ENCODE measurements at regions not wholly inside any gene's neighbourhood (a gene's known extent, or its start where the extent isn't known, plus 50 kb on each side); places are given as distances from the start of the nearest gene placed in this dataset.

DNA sequence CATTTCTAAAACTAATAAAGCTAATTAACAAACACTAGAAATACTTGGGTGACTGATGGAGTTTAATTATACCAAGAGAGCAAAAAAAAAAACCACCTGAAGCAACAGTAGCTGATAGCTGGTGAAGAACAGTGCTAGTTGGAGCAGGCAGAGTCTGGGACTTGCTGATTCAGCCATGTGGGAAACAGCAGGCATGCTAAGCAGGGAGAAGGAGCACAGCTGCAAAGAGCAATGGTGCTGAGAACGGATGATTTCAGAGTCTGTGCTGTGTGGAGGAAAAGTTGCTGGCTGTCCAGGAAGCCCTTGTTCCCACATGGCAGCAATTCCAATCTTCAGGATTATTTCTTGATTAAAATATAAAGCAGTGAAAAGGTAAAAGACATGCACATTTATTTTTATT is 68.8 kb downstream of the NPY1R start:
- Histone ChIP-seq H3K36me3 (ENCODE audit: control insufficient read depth in 1 of 2, insufficient read depth in 2 of 2, low read length in 2 of 2) (no peaks in the 10 kb centered on the region), H3K9me2 (ENCODE audit: insufficient read depth) (no peaks in the 10 kb centered on the region), H3K9ac (ENCODE audit: low read length) (no peak overlapping the region), H4K20me1 (ENCODE audit: insufficient read depth) (no peaks in the 10 kb centered on the region), H3K27ac (ENCODE audit: low read depth, low read length) (no peak overlapping the region), H3K79me2 (ENCODE audit: insufficient read depth, low read length) (no peaks in the 10 kb centered on the region), H3K9me3 (ENCODE audit: control insufficient read depth in 1 of 2, insufficient read depth in 1 of 2, low read depth in 1 of 2, low read length in 2 of 2) (no peaks in the 10 kb centered on the region), H3K4me1 (ENCODE audit: control insufficient read depth in 1 of 2, insufficient read depth in 2 of 2, low read length in 2 of 2) (no peaks in the 10 kb centered on the region), H3K4me2 (ENCODE audit: low read length) (no peak overlapping the region), H3K27me3 (ENCODE audit: insufficient read depth, low read length) (no peaks in the 10 kb centered on the region), H3K4me3 (replicated peaks in 1 of 2; ENCODE audit: low read depth in 1 of 2, low read length in 2 of 2) (no peak overlapping the region), H2AFZ (ENCODE audit: low read depth, low read length, poor library complexity, severe bottlenecking) (no peak overlapping the region)
- ATAC-seq (no peak), DNase-seq (ENCODE audit: low read depth, low spot score) (no peak)
- TF ChIP-seq JUND (IDR thresholded peaks at IDR 0.05) (no peak), SRF (IDR thresholded peaks at IDR 0.05; ENCODE audit: low read depth) (no peak), RAD21 (IDR thresholded peaks at IDR 0.05; ENCODE audit: low read depth) (no peak), ZFX (IDR thresholded peaks at IDR 0.05) (no peak), TCF7L2 (IDR thresholded peaks at IDR 0.05; ENCODE audit: borderline replicate concordance, extremely low read depth, insufficient read depth, insufficient read length) (no peak), EGR1 (IDR thresholded peaks at IDR 0.05; ENCODE audit: low read depth) (no peak), EZH2phosphoT487 (IDR thresholded peaks at IDR 0.05; ENCODE audit: borderline replicate concordance) (no peak), FOSL1 (IDR thresholded peaks at IDR 0.05; ENCODE audit: low read depth) (no peak), CEBPB (IDR thresholded peaks at IDR 0.05; ENCODE audit: low read depth) (no peak)
- TF ChIP-seq, protein P1, sequence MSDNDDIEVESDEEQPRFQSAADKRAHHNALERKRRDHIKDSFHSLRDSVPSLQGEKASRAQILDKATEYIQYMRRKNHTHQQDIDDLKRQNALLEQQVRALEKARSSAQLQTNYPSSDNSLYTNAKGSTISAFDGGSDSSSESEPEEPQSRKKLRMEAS (IDR thresholded peaks at IDR 0.05) = no peak
- intact Hi-C loops (cut with micrococcal nuclease) = no loop called here
- CTCF ChIA-PET = no interaction called here
- POLR2A ChIA-PET = no interaction called here
- BruUV-seq (replicated peaks) = no TSS peak
- RAD21 ChIA-PET (ENCODE audit: low non-redundant PET in 1 of 2, low total read pairs in 2 of 2, uncharacterized antibody in 2 of 2, unreplicated experiment in 2 of 2) = interaction anchor here in 1 of 2 experiments (0.6 kb wide), 1 partner anchor 200 kb away, joined by 5 read pairs; no protein-coding TSS in a partner anchor

DNA sequence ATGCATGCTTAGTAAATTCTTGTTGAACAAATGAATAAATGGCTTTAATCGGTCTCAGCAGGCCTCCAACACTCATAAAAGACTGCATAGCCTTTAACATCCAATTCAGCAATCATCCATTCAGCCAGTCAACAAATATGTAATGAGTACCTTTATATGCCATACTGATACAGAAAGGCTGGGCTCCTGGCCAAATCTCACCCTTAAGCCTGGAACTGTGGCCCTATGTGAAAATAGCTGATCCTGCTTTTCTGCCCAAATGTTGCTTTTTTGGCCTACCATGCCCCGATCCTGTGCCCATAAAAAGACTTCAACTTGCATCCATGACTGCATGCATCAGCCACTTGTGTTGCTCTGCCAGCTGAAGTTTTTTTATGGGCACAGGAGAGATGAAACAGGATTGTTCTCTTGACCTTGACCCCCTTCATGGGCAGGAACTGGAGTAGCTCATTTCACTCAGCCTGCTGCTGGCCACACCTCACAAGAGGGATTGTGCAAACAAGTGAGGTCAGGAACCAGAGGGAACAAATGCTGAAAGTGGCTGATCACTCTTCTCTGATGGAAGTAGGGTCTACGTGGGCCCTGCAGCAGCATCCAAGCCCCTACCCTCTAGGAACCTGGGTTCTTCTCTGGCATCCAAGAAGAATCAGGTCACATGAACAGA is 75.6 kb downstream of the NPY1R start:
- BruUV-seq (replicated peaks) = no TSS peak
- ATAC-seq (no peak), DNase-seq (ENCODE audit: low read depth, low spot score) (no peak)
- no peak overlapping the region for H3K9ac ChIP-seq (ENCODE audit: low read length)
- H3K4me1 ChIP-seq (ENCODE audit: control insufficient read depth in 1 of 2, insufficient read depth in 2 of 2, low read length in 2 of 2) = no peaks in the 10 kb centered on the region
- no peak overlapping the region for H2AFZ ChIP-seq (ENCODE audit: low read depth, low read length, poor library complexity, severe bottlenecking)
- no peaks in the 10 kb centered on the region for H4K20me1 ChIP-seq (ENCODE audit: insufficient read depth)
- RAD21 ChIA-PET (ENCODE audit: low non-redundant PET in 1 of 2, low total read pairs in 2 of 2, uncharacterized antibody in 2 of 2, unreplicated experiment in 2 of 2) = no interaction called here
- intact Hi-C loops (cut with micrococcal nuclease) = no loop called here
- H3K9me2 ChIP-seq (ENCODE audit: insufficient read depth) = no peaks in the 10 kb centered on the region
- CTCF ChIA-PET = no interaction called here
- no peaks in the 10 kb centered on the region for H3K36me3 ChIP-seq (ENCODE audit: control insufficient read depth in 1 of 2, insufficient read depth in 2 of 2, low read length in 2 of 2)
- H3K4me3 ChIP-seq (replicated peaks in 1 of 2; ENCODE audit: low read depth in 1 of 2, low read length in 2 of 2) = no peak overlapping the region
- no peaks in the 10 kb centered on the region for H3K27me3 ChIP-seq (ENCODE audit: insufficient read depth, low read length)
- no peak overlapping the region for H3K27ac ChIP-seq (ENCODE audit: low read depth, low read length)
- no peak overlapping the region for H3K4me2 ChIP-seq (ENCODE audit: low read length)
- POLR2A ChIA-PET = no interaction called here
- no peaks in the 10 kb centered on the region for H3K9me3 ChIP-seq (ENCODE audit: control insufficient read depth in 1 of 2, insufficient read depth in 1 of 2, low read depth in 1 of 2, low read length in 2 of 2)
- no peaks in the 10 kb centered on the region for H3K79me2 ChIP-seq (ENCODE audit: insufficient read depth, low read length)
- TF ChIP-seq ZFX (IDR thresholded peaks at IDR 0.05) (no peak), ELF1 (IDR thresholded peaks at IDR 0.05; ENCODE audit: borderline replicate concordance, low read depth) (no peak), SIN3A (IDR thresholded peaks at IDR 0.05; ENCODE audit: low read depth) (no peak), POLR2A (IDR thresholded peaks at IDR 0.05; ENCODE audit: borderline replicate concordance, extremely low read depth, insufficient read depth, insufficient read length) (no peak), EZH2 (IDR thresholded peaks at IDR 0.05) (no peak), JUND (IDR thresholded peaks at IDR 0.05) (no peak), TCF7L2 (IDR thresholded peaks at IDR 0.05; ENCODE audit: borderline replicate concordance, extremely low read depth, insufficient read depth, insufficient read length) (no peak), SP1 (IDR thresholded peaks at IDR 0.05; ENCODE audit: low read depth) (no peak), ZNF274 (IDR thresholded peaks at IDR 0.05; ENCODE audit: low read depth, low read length) (no peak), SRF (IDR thresholded peaks at IDR 0.05; ENCODE audit: low read depth) (no peak)
- TF ChIP-seq, protein P1 (IDR thresholded peaks at IDR 0.05) = no peak
- TF ChIP-seq, protein P2, sequence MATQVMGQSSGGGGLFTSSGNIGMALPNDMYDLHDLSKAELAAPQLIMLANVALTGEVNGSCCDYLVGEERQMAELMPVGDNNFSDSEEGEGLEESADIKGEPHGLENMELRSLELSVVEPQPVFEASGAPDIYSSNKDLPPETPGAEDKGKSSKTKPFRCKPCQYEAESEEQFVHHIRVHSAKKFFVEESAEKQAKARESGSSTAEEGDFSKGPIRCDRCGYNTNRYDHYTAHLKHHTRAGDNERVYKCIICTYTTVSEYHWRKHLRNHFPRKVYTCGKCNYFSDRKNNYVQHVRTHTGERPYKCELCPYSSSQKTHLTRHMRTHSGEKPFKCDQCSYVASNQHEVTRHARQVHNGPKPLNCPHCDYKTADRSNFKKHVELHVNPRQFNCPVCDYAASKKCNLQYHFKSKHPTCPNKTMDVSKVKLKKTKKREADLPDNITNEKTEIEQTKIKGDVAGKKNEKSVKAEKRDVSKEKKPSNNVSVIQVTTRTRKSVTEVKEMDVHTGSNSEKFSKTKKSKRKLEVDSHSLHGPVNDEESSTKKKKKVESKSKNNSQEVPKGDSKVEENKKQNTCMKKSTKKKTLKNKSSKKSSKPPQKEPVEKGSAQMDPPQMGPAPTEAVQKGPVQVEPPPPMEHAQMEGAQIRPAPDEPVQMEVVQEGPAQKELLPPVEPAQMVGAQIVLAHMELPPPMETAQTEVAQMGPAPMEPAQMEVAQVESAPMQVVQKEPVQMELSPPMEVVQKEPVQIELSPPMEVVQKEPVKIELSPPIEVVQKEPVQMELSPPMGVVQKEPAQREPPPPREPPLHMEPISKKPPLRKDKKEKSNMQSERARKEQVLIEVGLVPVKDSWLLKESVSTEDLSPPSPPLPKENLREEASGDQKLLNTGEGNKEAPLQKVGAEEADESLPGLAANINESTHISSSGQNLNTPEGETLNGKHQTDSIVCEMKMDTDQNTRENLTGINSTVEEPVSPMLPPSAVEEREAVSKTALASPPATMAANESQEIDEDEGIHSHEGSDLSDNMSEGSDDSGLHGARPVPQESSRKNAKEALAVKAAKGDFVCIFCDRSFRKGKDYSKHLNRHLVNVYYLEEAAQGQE (IDR thresholded peaks at IDR 0.05; ENCODE audit: low read depth) = no peak

Measured in HCT116 (cell line).